A549 (cell line): ENCODE measurements at regions not wholly inside any gene's neighbourhood (a gene's known extent, or its start where the extent isn't known, plus 50 kb on each side); places are given as distances from the start of the nearest gene placed in this dataset.

ENCODE experiments used
- CBX8 ChIP-seq: fragments of 200-600 bp; sonication (generic); IDR thresholded peaks from 2 replicates; pipeline ENCODE4 v1.6.1; 2016
- CEBPB ChIP-seq, 2 experiments: fragments of >200 bp in 1 of 2; sonication (Bioruptor Twin) in 1 of 2; formaldehyde crosslinking in 1 of 2; IDR thresholded peaks; 2 replicates each; pipeline ENCODE4 v1.6.1; 2012 to 2016
- EP300 ChIP-seq, 2 experiments: fragments of >200 bp; sonication (Bioruptor Twin); formaldehyde crosslinking; IDR thresholded peaks; 2 replicates in 1 of 2; 3 replicates in 1 of 2; pipeline ENCODE4 v1.6.1; 2016 to 2017
- JUN ChIP-seq, 2 experiments: fragments of >200 bp; sonication (Bioruptor Twin); formaldehyde crosslinking; IDR thresholded peaks; 2 replicates in 1 of 2; 3 replicates in 1 of 2; pipeline ENCODE4 v1.6.1; 2016 to 2017
- PHF8 ChIP-seq: fragments of 200-600 bp; sonication (generic); IDR thresholded peaks from 2 replicates; pipeline ENCODE4 v1.6.1; 2016; ENCODE audit warnings: low read depth, mild to moderate bottlenecking, antibody characterized with exemption, moderate library complexity, borderline replicate concordance
- POLR2A ChIP-seq: IDR thresholded peaks from 2 replicates; pipeline ENCODE4 v1.6.1; 2012; ENCODE audit warnings: mild to moderate bottlenecking, low read length
- RARB ChIP-seq: fragments of 250-450 bp; sonication (Bioruptor Pico); IDR thresholded peaks from 2 replicates; pipeline ENCODE4 v1.8.0; 2021; ENCODE audit warnings: mild to moderate bottlenecking, moderate library complexity
- ZC3H11A ChIP-seq: fragments of 450-650 bp; IDR thresholded peaks from 2 replicates; pipeline ENCODE4 v1.6.1; 2014; ENCODE audit warnings: antibody characterized with exemption, mild to moderate bottlenecking
- TF ChIP-seq, protein P1 (sequence below): IDR thresholded peaks from 2 replicates; pipeline ENCODE4 v1.6.1; 2012
- TF ChIP-seq, protein P2 (sequence below): fragments of >200 bp; sonication (Bioruptor Twin); formaldehyde crosslinking; IDR thresholded peaks from 3 replicates; pipeline ENCODE4 v1.5.1; 2016

DNA sequence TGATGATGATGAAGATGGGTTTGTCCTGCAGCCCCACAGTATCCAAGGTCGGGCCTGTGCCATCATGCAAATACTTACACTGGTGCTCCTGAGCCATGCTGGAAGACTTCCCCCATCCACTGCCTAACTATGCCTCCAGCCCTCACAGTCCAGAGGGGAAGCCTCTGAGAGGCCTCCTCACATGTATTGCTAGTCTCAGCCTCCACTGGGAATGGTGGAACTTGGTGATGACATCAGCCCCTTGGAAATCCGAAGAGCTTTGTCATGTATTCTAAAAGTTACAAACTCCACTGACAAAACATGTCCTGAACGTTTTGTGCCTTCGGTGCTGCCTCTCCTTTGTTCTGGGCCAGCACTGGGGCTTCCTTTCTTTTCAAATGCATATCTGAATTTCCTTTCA lies 61.1 kb upstream of the DMRTB1 start:
- TF ChIP-seq, protein P1, sequence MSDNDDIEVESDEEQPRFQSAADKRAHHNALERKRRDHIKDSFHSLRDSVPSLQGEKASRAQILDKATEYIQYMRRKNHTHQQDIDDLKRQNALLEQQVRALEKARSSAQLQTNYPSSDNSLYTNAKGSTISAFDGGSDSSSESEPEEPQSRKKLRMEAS, result no peak
- TF ChIP-seq POLR2A (no peak), EP300 (IDR thresholded peaks at IDR 0.05) (no peak), ZC3H11A (no peak), CBX8 (no peak), RARB (CRISPR knock-in tag) (no peak), PHF8 (no peak), CEBPB (IDR thresholded peaks at IDR 0.05) (no peak), JUN (IDR thresholded peaks at IDR 0.05) (no peak)
- TF ChIP-seq, protein P2, sequence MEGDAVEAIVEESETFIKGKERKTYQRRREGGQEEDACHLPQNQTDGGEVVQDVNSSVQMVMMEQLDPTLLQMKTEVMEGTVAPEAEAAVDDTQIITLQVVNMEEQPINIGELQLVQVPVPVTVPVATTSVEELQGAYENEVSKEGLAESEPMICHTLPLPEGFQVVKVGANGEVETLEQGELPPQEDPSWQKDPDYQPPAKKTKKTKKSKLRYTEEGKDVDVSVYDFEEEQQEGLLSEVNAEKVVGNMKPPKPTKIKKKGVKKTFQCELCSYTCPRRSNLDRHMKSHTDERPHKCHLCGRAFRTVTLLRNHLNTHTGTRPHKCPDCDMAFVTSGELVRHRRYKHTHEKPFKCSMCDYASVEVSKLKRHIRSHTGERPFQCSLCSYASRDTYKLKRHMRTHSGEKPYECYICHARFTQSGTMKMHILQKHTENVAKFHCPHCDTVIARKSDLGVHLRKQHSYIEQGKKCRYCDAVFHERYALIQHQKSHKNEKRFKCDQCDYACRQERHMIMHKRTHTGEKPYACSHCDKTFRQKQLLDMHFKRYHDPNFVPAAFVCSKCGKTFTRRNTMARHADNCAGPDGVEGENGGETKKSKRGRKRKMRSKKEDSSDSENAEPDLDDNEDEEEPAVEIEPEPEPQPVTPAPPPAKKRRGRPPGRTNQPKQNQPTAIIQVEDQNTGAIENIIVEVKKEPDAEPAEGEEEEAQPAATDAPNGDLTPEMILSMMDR, result no peak
